Muscle layer of colon (tissue), 2 donors: ENCODE measurements at regions not wholly inside any gene's neighbourhood (a gene's known extent, or its start where the extent isn't known, plus 50 kb on each side); places are given as distances from the start of the nearest gene placed in this dataset.

Experiments used
- H3K27ac ChIP-seq: one replicate; pipeline ENCODE4 v1.7.0; 2013; ENCODE audit warnings: low read depth, mild to moderate bottlenecking, low read length, moderate library complexity
- H3K27me3 ChIP-seq, 2 donors: one replicate each; pipeline ENCODE4 v1.7.0; 2013; ENCODE audit warnings: low read length in 2 of 2, mild to moderate bottlenecking in 2 of 2; ENCODE audit not compliant: insufficient read depth in 2 of 2, control insufficient read depth in 1 of 2
- H3K36me3 ChIP-seq: one replicate; pipeline ENCODE4 v1.7.0; 2013; ENCODE audit warnings: mild to moderate bottlenecking, low read length; ENCODE audit not compliant: insufficient read depth
- H3K4me1 ChIP-seq: one replicate; pipeline ENCODE4 v1.7.0; 2013; ENCODE audit warnings: mild to moderate bottlenecking, low read length; ENCODE audit not compliant: insufficient read depth
- H3K4me3 ChIP-seq, 2 donors: one replicate each; pipeline ENCODE4 v1.7.0; 2013; ENCODE audit warnings: low read length in 2 of 2, low read depth in 1 of 2, mild to moderate bottlenecking in 1 of 2, moderate library complexity in 1 of 2
- H3K9ac ChIP-seq: one replicate; pipeline ENCODE4 v1.7.0; 2013; ENCODE audit warnings: low read length
- H3K9me3 ChIP-seq: one replicate; pipeline ENCODE4 v1.7.0; 2013; ENCODE audit warnings: mild to moderate bottlenecking, low read length
- donor health status: abdominal sarcoma.
- donor health status: Adenocarcinoma of cecum.

DNA sequence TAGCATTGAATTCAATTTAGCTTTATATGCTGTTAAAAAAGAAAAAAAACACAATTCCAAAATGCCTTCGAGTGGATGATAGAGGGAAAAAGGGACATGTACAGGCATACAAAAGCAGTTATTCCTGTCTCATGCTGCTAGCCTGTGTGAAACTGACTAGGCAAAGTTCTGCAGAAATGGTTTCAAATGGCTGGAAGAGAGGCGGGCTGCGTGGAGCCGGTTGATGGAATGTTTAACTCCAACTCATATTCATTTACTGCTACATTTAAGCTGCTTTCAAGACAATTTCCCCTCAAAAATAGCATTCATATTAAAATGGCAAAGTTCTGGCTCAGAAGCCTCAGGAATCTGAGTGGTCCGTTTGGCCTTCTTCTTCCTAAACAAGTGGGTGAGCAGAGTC is 143.8 kb upstream of the PPARGC1A start:
- Histone ChIP-seq H3K4me1 (no peaks in the 10 kb centered on the region), H3K27me3 (no peaks in the 10 kb centered on the region), H3K36me3 (no peaks in the 10 kb centered on the region), H3K27ac (no peak overlapping the region), H3K4me3 (no peak overlapping the region), H3K9ac (no peak overlapping the region), H3K9me3 (no peaks in the 10 kb centered on the region)

DNA sequence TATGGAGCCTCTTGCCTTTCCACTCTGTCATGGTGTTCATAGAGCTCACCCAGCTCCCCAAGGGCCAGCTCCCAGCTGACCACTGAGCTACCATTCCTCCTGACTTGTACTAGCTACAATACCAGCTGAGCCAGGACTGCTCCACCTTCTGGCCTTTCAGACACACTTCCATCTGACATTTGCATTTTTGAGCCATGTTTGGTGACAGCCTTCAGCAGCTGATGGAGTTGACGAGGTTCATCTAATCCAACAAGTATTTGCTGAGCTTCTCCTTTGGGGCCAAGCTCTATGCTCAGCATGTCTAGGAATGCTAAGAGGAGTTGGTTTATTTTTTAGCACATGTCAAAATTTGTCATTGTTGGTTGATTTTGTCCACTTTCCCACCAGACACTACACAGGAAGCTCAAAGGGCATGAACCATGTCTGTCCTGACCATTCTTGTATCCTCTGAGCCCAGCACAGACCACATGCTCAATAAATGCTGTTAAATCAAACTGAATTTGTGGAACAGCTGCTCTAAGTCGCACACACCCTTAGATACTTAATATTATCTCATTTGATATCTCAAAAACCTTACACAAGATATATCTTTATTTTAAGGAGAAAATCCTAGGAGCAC is 142.6 kb upstream of the PPARGC1A start:
- H3K27ac ChIP-seq = no peak overlapping the region

GRCh38 chr4:24026596-24026995 is 136.7 kb upstream of the PPARGC1A start:
- Histone ChIP-seq H3K9ac (no peak overlapping the region), H3K4me3 (no peak overlapping the region)

More for the DNA sequence above, 142.6 kb upstream of the PPARGC1A start:
- Histone ChIP-seq H3K36me3 (no peaks in the 10 kb centered on the region), H3K4me1 (no peaks in the 10 kb centered on the region), H3K9me3 (no peaks in the 10 kb centered on the region), H3K9ac (no peak overlapping the region), H3K4me3 (no peak overlapping the region), H3K27me3 (no peaks in the 10 kb centered on the region)

DNA sequence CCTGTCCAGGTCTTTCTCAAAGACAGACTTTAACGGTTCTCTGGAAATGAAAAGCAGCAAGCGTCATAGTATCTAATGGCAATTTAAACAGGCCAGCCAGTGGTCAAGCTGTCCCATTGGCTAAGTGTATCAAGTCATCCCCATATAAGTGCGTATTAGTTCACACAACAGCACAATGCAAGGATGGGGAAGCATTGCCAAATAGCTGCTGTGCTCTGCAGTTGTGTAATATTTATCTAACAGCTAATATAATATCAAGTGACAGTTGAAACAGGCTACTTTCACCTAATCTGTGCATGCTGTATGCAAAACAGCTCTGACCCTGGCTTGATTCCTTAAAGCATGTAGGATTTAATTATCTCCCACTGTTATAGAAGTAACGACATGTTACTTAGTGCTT is 134.8 kb upstream of the PPARGC1A start:
- Histone ChIP-seq H3K4me3 (no peak overlapping the region), H3K27me3 (no peaks in the 10 kb centered on the region), H3K4me1 (peaks cover 5% of the 10 kb centered on the region), H3K27ac (no peak overlapping the region), H3K9ac (no peak overlapping the region), H3K9me3 (no peaks in the 10 kb centered on the region), H3K36me3 (no peaks in the 10 kb centered on the region)

More at GRCh38 chr4:24026596-24026995, 136.7 kb upstream of the PPARGC1A start:
- peaks cover 5% of the 10 kb centered on the region for H3K4me1 ChIP-seq
- no peaks in the 10 kb centered on the region for H3K27me3 ChIP-seq
- H3K36me3 ChIP-seq = no peaks in the 10 kb centered on the region
- H3K9me3 ChIP-seq = no peaks in the 10 kb centered on the region
- H3K27ac ChIP-seq = no peak overlapping the region

GRCh38 chr4:24024157-24024556 is 134.3 kb upstream of the PPARGC1A start:
- Histone ChIP-seq H3K4me3 (no peak overlapping the region), H3K36me3 (no peaks in the 10 kb centered on the region), H3K4me1 (peaks cover 5% of the 10 kb centered on the region), H3K27me3 (no peaks in the 10 kb centered on the region), H3K9ac (no peak overlapping the region), H3K27ac (no peak overlapping the region), H3K9me3 (no peaks in the 10 kb centered on the region)

GRCh38 chr4:24015782-24016181 is 125.9 kb upstream of the PPARGC1A start:
- Histone ChIP-seq H3K36me3 (no peaks in the 10 kb centered on the region), H3K27me3 (no peaks in the 10 kb centered on the region), H3K27ac (no peak overlapping the region), H3K4me1 (no peaks in the 10 kb centered on the region), H3K9ac (no peak overlapping the region), H3K9me3 (no peaks in the 10 kb centered on the region), H3K4me3 (no peak overlapping the region)

- Histone ChIP-seq H3K27me3 (no peaks in the 10 kb centered on the region), H3K36me3 (no peaks in the 10 kb centered on the region), H3K9ac (no peak overlapping the region)
Measured at GRCh38 chr4:24013668-24014422, 124.0 kb upstream of the PPARGC1A start.

DNA sequence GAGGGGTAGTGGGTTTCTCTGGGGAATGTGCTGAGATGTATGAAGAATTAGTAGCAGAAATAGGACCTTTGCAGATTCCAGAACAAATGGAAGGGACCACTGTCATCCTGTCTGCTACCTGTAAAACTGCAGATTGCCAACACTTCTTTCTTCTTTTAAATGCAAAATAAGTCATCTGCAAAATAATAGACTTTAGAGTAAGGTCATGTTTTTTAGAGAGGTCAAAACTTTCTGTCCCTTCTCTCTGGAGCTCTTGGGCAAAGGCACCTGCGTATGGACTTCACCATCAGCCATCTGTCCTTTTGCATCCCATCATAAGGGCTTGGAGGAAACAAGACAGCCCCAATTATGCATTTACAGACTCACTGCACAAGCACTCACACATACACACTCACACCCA is 121.1 kb upstream of the PPARGC1A start:
- H3K9ac ChIP-seq = no peak overlapping the region

More at GRCh38 chr4:24013668-24014422, 124.0 kb upstream of the PPARGC1A start:
- Histone ChIP-seq H3K27ac (no peak overlapping the region), H3K4me3 (no peak overlapping the region), H3K9me3 (no peaks in the 10 kb centered on the region), H3K4me1 (no peaks in the 10 kb centered on the region)

GRCh38 chr4:24010573-24010972 is 120.7 kb upstream of the PPARGC1A start:
- no peaks in the 10 kb centered on the region for H3K4me1 ChIP-seq
- no peak overlapping the region for H3K27ac ChIP-seq
- H3K9me3 ChIP-seq = no peaks in the 10 kb centered on the region
- no peak overlapping the region for H3K4me3 ChIP-seq
- H3K27me3 ChIP-seq = no peaks in the 10 kb centered on the region
- H3K36me3 ChIP-seq = no peaks in the 10 kb centered on the region
- H3K9ac ChIP-seq = no peak overlapping the region

More for the DNA sequence above, 121.1 kb upstream of the PPARGC1A start:
- Histone ChIP-seq H3K27ac (no peak overlapping the region), H3K4me1 (no peaks in the 10 kb centered on the region), H3K27me3 (no peaks in the 10 kb centered on the region), H3K36me3 (no peaks in the 10 kb centered on the region), H3K4me3 (no peak overlapping the region), H3K9me3 (no peaks in the 10 kb centered on the region)

- Histone ChIP-seq H3K9ac (no peak overlapping the region), H3K27ac (no peak overlapping the region), H3K4me3 (no peak overlapping the region), H3K9me3 (no peaks in the 10 kb centered on the region), H3K36me3 (no peaks in the 10 kb centered on the region), H3K27me3 (no peaks in the 10 kb centered on the region), H3K4me1 (no peaks in the 10 kb centered on the region)
Measured at GRCh38 chr4:24007860-24008261, 118.0 kb upstream of the PPARGC1A start.

- no peak overlapping the region for H3K27ac ChIP-seq
- no peak overlapping the region for H3K9ac ChIP-seq
- no peaks in the 10 kb centered on the region for H3K36me3 ChIP-seq
- H3K4me3 ChIP-seq = no peak overlapping the region
- H3K9me3 ChIP-seq = no peaks in the 10 kb centered on the region
- no peaks in the 10 kb centered on the region for H3K27me3 ChIP-seq
- H3K4me1 ChIP-seq = no peaks in the 10 kb centered on the region
Measured at GRCh38 chr4:24006269-24006668, 116.4 kb upstream of the PPARGC1A start.

- no peaks in the 10 kb centered on the region for H3K4me1 ChIP-seq
- no peak overlapping the region for H3K9ac ChIP-seq
- H3K9me3 ChIP-seq = no peaks in the 10 kb centered on the region
- H3K36me3 ChIP-seq = no peaks in the 10 kb centered on the region
- H3K4me3 ChIP-seq = no peak overlapping the region
- no peak overlapping the region for H3K27ac ChIP-seq
- no peaks in the 10 kb centered on the region for H3K27me3 ChIP-seq
Measured at GRCh38 chr4:24003926-24004325, 114.1 kb upstream of the PPARGC1A start.
